DMS79 (cell line): ENCODE measurements at regions not wholly inside any gene's neighbourhood (a gene's known extent, or its start where the extent isn't known, plus 50 kb on each side); places are given as distances from the start of the nearest gene placed in this dataset.

Source experiments
- DNase-seq: peaks from one replicate; lab custom pipeline; 2025; lab: John Stamatoyannopoulos, UW

DNA sequence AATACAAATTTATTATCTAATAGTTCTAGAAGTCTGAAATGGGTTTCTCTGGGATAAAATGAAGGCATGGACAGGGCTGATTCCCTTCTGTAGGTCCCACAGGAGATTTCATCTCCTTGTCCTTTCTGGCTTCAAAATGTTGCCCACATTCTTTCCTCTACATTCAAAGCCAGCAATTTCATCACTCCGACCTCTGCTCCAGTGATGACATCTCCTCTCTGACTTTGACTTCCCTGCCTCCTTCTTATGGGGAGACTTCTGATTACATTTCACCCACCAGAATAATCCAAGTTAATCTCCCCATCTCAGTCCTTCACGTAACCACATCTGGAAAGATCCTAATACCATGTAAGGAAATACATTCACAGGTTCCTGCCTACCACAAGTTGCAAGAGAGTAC lies 358.0 kb upstream of the C1orf87 start:
- no peak for DNase-seq

DNA sequence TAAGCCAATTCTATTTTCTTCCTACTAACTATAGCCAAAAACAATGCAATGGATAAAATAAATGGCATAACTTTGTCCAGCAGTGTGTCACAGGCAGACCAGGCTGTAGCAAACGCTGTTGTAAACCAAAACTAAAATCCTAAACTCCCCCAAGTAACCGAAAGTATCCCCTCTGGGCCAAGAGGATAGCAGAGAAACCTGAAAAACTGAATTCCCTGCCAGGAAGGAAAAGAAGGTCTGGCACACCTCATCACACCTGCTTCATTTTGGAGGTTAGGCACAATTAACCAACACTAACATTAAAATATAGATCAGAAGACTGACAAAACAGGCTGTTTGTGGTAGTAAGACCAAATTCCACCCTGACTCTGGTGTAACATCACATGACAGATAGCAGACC lies 356.8 kb upstream of the C1orf87 start:
- no peak for DNase-seq

DNA sequence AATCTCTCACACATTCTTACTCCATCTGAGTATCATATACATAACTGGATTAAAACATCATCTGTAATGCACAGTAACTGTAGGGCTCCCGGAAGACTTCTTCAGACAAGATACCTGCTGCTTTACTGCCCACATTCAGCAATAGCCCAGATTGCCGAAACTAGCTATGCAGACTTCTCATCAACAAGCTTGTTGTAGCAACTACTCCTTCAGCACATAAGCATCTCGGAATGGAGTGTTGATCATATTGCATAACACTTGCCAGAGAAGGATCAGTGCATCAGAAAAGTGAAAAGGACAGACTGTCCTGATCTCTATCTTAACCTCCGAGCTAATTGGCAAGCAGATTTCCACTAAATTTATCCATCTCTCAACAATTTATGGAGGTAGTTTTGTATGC lies 354.6 kb upstream of the C1orf87 start:
- no peak for DNase-seq

DNA sequence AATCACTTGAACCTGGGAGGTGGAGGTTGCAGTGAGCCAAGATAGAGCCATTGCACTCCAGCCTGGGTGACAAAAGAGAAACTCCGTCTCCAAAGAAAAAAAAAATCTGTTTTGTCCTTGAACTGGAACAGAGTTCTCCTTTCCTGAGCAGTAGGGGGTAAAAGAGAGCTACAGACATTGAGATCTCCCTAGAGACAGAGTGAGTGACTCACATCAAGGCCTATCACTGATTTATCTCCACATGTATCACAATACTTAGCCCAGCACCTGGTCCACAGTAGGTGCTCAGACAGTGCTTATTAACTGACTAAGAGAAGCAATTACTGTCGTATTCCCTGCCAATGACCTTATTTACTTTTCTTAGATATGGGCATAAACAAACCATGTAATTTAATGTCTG lies 354.1 kb upstream of the C1orf87 start:
- DNase-seq = no peak

DNA sequence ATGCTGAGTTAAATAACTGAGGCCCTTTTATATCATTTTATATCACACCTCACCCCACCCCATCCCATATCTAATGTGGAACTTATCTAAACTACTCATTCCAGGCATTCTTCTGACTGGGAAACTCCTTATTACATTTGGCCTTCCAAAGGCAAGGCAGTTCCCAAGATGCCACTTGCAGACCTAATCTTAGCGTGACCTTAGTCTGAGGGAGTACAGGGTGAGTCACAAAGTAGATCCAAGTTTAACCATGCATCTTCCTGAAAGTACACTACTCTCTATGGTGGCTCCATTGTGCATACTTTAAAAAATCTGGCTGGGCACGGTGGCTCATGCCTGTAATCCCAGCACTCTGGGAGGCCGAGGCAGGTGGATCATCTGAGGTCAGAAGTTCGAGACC lies 353.6 kb upstream of the C1orf87 start:
- DNase-seq = no peak

DNA sequence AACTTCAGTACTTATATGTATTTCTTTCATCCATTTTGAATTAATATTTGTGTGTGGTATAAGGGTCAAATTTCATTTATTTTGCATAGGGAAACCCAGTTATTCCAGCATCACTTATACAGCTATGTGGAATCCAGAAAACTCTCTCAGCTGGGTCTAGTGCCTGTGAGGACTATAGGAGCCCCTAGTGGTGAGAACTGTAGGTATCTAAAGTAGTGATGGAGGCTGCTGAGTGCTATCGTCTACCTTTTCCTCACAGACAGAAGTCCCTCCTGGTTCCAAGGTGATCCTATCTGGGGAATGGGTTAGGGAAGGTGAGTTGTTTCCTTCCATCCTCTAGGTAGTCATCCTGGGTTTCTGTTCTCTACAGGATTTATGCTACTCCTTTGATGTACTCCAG lies 352.0 kb upstream of the C1orf87 start:
- no peak for DNase-seq

DNA sequence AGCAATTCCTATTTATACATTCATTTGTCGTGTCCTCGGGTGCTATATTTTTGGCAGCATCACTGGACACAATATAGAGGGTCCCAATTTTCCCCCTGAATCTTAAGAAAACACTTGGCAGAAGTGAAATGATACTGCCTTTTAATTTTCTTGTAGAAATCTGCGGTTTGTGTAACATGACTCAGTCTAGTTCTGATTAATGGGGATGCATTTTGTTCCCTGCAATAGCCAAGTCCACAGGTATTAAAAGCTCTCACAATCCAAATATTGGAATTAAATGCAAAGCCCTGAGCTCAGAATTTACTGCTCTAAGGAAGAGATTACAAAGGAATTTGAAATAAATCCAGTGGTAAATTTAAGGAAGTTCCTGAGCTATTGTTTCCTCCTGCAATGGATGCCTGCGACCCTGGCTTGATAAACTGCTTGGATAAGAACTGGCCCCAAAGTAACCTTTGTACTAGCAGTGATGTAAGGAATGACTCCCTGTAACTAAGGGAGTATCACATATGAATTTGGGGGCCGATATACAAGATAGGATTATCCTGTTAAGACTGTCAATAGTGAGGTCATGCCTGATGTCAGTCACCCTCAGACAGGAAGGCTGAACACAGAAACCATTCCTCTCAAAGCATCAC lies 349.7 kb upstream of the C1orf87 start:
- DNase-seq = no peak

DNA sequence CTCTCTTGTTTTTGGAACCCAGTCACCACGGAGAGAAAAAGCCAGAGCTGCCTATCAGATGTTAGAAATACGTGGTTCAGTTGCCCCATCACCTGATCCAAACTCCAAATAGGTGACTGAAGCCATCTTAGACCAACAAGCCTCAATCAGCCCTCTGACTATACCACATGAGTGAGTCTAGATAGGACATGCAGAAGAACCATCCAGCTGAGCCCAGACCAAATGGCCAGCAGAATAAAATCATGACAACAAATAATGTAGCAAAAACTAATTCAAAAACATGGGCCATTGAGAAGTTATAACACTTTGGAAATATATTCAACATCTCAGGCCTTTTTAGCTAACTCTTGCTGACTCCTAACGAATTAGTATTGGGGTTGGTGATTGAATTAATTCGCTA lies 348.4 kb upstream of the C1orf87 start:
- DNase-seq = no peak

DNA sequence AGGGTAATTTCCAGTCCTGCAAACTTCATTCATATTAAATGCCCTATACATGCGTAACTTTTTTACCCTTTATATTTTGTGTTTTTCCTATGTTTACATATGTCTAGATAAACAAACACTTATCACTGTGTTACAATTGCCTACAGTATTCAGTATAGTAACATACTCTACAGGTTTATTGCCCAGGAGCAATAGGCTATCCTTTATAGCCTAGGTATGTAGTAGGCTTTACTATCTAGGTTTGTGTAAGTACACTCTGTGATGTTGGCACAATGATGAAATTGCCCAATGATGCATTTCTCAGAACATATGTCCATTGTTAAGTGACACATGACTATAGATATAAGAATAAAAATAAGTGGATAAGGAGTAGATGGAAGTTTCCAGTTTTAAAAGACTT lies 345.5 kb upstream of the C1orf87 start:
- no peak for DNase-seq

DNA sequence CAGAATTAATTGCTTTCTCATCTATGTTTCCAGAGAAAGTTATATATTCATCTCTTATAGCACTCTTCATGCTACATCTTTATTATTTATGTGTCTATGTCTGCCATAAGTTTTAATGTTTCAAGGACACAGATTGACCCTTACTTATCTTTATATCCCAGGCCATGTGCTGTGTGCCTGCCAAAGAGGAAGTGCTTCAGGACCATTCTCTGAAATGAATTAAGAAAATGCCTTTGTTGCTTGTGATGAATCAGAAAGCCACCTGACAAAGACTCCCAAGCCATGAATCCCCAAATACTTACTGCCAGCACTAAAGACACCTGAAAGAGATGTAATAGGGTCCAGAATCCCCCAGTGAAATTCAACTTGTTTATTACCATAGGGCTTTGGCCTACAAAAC lies 342.1 kb upstream of the C1orf87 start:
- no peak for DNase-seq

DNA sequence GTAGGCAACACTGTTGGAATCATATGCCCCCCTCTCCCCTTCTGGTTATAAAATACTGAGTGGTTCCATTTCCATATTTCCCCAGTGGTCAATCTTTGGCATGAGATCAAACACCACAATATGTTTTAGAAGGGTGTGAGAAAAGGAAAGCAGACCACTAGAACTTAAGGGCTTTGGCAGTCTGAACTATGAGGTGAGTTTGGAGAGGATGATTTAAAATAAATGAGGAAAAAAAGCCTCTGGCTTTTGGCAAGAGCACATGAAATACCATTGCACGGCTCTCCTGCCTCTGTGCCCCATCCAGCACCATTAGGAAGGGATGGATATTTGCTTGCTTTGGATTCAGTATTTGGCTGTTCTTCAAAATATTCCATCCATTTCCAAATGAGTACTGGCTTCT lies 339.5 kb upstream of the C1orf87 start:
- no peak for DNase-seq

DNA sequence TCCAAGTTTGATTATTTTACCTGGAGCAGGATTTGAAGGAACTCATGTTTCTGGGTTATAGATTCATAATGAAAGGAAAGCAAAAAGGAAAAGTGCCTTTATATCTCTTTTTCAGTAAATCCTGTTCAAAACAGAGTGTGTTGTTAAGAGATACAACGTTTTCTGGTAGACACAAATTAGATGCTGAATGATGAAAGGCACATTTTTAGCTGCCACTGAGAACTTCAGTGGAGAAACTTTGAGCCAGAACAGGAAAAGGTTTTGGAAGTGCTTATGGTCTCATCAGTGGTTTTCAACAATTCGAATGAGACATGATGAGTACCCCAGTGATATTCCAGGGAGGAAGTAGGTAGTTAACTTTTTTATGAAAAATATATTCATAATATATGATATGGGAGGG lies 338.0 kb upstream of the C1orf87 start:
- no peak for DNase-seq

DNA sequence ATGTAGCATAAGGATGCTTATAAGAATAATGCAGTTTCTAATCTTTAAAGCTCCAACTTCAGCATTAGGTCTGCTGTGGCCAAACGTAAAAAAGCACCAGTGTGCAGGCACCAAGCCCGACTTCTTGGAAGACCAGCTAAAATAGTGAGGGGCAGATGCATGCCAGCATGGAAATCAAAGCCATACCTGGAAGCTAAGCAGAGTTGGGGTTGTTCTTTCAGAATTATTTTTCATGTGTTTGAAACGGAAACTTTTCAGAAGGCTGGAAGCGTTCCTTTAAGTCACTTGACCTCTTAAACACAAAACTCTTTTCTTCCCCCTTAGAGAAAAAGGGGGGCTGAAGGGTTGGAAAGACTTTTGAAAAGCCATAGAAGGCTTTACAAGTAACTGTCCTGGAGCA lies 329.2 kb upstream of the C1orf87 start:
- no peak for DNase-seq

DNA sequence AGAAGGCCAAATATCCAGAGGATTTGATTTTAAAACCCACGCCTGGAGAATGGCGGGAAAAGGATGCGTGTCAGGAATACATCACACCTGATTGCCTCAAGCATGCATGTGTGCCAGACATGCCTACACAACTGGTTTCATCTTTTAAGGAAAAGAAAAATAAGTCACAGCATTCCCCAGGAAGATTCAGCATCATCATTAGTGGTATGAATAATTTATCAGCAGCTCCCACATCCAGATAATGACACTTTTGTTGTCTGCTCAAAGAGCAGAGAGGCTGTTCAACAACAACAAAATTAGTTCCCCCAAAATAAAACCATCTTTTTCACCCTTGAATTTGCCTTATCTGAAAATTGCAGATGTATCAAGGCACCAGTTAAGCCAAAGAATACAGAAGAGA lies 328.6 kb upstream of the C1orf87 start:
- no peak for DNase-seq

DNA sequence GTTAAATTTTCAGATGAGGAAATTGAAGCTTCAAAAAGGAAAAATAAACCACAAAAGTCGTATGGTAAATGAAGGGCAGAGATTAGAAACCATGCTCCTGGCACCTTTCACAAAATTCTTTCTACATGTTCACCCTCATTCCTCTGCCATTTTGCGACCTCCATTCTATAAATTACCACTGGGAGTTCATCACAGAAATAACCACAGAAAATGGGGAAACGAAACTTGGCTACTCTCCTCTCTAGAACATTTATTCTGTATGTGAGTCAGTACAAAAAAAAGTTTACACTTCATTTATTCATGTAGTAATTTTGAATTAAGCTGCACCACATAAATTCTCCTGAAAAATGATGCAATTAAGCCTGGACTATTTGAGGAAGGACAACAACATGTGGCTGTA lies 320.9 kb upstream of the C1orf87 start:
- no peak for DNase-seq

DNA sequence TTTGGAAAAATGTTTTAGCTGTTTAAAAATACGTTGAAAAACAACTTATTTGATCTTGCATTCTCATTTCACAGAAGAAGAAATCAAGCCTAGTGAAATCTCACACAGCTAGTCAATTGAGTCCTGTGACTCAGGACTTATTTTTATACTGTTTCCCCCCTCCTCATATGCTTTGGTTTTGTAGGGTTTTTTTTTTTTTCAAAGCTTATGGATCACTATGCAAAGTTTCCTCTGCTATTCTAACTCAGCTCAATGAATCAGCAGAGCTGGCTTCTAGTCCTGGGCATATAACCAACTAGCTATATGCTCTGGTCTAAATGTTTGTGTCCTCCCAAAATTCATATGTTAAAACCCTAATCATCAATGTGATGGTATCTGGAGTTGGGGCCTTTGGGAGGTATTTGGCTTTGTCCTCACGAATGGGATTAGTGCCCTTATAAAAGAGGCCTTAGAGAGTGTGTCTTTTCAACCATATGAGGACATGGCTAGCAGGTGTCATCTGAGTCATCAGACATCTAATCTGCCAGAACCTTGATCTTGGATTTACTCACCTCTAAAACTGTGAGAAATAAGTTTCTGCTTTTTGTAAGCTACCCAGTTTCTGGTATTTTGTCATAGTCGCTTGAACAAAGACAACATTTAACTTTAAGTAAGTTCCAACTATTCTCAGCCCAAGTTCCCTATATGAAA lies 317.2 kb upstream of the C1orf87 start:
- no peak for DNase-seq

DNA sequence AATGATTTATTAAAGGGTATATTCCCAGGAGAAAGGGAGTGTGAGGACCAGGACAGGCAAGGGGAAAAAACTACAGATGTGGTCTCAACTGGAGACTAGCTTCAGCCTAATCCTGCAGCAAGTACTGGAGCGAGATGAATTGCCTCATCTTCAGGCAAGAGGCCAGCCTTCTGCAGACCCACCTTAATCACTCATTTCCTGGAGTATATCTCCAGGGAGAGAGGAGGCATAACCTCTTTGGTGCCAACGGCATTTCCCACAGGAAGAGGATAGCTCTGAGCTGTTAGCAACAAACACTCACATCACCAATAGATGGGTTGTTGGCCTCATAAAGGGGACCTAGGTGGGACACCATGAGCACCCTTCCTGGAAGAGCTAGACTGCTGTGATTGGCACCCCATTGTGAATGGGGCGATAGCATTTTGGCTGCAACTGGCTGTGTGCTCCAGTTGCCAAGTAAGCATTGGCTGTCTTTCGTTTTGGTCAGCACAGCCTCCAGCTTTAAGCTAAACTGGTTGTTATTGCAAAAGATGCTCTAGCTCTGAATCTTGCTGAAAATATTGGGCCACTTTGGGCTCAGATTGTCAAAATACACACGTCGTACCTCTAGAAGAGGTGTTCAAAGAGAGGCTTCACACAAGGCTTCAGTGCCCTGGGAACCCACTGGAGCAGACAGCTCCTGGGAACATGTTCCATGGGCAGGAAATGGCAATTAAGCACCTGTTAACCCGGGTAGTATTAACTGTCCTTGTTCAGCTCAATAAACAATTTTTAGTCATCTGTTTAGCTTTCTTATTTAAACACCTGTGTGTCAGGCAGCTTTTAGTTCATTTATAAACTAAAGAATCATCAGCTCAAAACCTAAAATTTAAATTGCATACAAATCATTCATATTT lies 314.8 kb upstream of the C1orf87 start:
- DNase-seq = no peak

DNA sequence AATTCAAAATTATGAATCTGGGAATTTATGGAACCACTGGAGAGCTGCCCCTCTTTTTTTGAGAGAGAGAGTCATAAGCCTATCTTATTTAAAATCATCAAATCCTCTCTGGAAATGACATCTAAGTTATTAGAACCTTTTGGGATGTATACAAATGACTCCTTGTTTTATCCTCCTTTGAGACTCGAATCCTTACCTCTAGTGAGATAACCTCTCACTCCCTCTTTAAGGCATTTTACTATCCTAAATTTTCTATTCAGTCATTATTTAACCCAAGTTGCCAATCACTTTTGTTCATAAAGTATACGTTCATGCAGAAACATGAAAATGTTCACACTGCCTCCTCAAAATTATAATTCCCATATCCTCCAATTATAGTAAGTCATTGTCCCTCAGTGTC lies 313.6 kb upstream of the C1orf87 start:
- no peak for DNase-seq

DNA sequence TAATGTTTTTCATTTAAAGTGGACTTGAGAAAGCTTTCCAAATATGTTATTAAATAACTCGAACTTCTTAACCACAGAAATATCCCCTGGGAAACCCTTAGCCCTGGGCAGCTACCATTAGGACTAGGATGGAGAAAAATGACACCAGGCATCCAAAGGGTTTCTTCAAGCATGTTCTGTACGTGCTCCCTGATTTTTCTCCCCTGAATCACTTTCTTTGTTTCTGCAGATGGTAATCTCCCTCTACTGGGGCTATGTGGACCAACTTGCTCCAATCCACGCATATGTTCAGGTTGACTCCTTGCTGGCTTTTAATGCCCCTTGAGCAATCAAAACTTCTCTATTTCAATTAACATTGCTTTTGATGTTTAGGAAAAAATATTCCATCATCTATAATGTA lies 312.7 kb upstream of the C1orf87 start:
- no peak for DNase-seq

DNA sequence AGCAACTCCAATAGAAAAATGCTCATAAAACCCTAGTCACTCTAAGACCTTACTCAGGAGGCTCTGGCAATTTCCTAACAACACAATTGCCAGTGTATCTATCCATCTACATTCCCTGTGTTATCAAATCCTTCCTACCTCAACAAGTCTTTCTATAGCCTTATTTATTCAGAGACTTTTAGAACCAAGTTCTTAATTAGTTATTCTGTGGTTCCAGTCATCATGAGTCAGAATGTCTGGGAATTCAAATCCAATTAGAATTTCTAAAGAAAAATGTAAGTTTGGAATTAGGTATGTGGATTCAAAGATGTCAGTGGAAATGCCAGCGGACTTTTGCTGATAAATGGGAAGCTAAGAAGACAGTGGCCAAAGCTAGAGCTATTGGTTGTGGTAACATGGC lies 302.6 kb upstream of the C1orf87 start:
- DNase-seq = no peak

DNA sequence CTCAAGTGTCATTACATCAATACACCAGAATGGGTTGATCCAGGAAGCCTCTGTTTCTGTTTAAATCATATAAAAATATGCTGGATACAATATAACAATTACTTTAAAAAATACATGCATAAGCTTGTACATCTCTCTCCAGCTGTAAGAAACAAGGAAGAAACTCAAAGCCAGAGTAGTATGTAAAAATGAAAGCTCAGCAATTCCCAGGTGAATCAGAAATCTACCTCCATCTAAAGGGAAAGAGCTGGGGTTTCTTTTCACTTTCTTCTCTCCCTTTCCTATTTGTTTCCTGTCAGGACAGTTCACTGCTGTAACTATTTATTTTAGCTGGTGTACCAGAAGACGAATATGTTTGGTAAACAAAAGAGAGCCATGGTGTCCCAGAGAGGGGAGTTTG lies 301.0 kb upstream of the C1orf87 start:
- no peak for DNase-seq

DNA sequence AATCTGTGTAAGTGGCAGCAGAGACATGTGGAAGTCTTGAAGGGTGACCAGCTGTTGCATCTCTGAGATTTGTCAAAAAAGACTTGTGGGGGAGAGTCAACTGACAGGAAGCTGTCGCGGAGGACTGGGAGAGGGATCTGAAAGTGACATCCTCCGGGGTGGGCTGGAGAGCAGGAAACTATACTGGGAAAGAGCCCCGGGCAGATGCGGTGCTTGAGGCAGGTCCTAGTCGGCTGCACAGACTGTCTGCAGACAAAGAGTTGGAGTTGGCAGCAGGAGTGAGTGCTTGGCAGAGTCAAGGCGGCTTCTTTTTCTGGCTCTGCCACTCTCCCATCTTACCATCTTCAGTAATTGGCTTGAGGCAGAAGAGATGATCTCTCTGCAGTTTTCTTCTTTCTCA lies 294.0 kb upstream of the C1orf87 start:
- DNase-seq = no peak

DNA sequence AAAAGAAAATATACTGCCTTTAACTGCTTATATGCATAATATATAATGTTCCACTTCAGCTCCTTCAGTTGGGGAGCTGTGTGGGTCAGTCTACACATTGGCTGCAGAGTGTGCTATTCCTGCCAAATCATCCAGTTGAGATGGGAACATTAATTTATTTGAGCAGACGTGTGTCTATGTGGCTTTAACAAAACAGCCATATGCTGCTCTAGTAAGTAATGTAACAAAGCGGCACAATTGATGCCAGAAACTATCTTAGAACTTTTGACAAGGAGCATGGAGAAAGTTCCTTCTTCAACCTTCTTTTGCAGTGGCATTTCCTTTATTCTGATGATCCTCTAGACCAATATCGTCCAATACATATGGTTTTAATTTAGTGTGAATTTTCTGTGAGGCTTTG lies 285.9 kb upstream of the C1orf87 start:
- DNase-seq = no peak
